Endometrial microvascular endothelial cells (primary cell): ENCODE measurements at regions not wholly inside any gene's neighbourhood (a gene's known extent, or its start where the extent isn't known, plus 50 kb on each side); places are given as distances from the start of the nearest gene placed in this dataset.
"Not testable (repeated sequence)": the region's sequence is repeated elsewhere in the genome, so short reads cannot be mapped to it uniquely, and the experiment has no call there.

Experiments used
- in situ Hi-C: cut with HindIII; loops from 2 replicates; pipeline ENCODE4 v1.10.0; 2017; ENCODE audit warnings: low sequenced_read_pairs, low pct_unique_long_range_greater_than_20kb; ENCODE audit errors: inconsistent ontology term

GRCh38 chr6:112877134-112878100 lies 530.3 kb downstream of the RFPL4B start:
- in situ Hi-C loops: no loop called here

- in situ Hi-C loops: no loop called here
Observed at GRCh38 chr6:112879920-112880413, 532.8 kb downstream of the RFPL4B start.

- in situ Hi-C loops: no loop called here
Observed at GRCh38 chr6:112881027-112881426, 533.9 kb downstream of the RFPL4B start.

GRCh38 chr6:112881828-112882780 lies 535.0 kb downstream of the RFPL4B start:
- in situ Hi-C loops: no loop called here

- in situ Hi-C loops: no loop called here
Observed at GRCh38 chr6:112883095-112883494, 536.0 kb downstream of the RFPL4B start.

GRCh38 chr6:112886415-112886814 lies 539.3 kb downstream of the RFPL4B start:
- in situ Hi-C loops: no loop called here

- in situ Hi-C loops: not testable (repeated sequence)
Observed at GRCh38 chr6:112887424-112887823, 540.3 kb downstream of the RFPL4B start.

GRCh38 chr6:112899541-112899940 lies 552.4 kb downstream of the RFPL4B start:
- in situ Hi-C loops: no loop called here

GRCh38 chr6:112903361-112903760 lies 556.2 kb downstream of the RFPL4B start:
- in situ Hi-C loops: no loop called here

GRCh38 chr6:112906726-112907125 lies 559.6 kb downstream of the RFPL4B start:
- in situ Hi-C loops: no loop called here

GRCh38 chr6:112909781-112910180 lies 562.7 kb downstream of the RFPL4B start:
- in situ Hi-C loops: no loop called here

GRCh38 chr6:112910256-112910655 lies 563.1 kb downstream of the RFPL4B start:
- in situ Hi-C loops: no loop called here

- in situ Hi-C loops: no loop called here
Observed at GRCh38 chr6:112911959-112912358, 564.8 kb downstream of the RFPL4B start.

GRCh38 chr6:112912416-112913101 lies 565.4 kb downstream of the RFPL4B start:
- in situ Hi-C loops: no loop called here

- in situ Hi-C loops: not testable (repeated sequence)
Observed at GRCh38 chr6:112919744-112920143, 572.6 kb downstream of the RFPL4B start.

- in situ Hi-C loops: no loop called here
Observed at GRCh38 chr6:112920994-112921393, 573.9 kb downstream of the RFPL4B start.

GRCh38 chr6:112923940-112924587 lies 576.9 kb downstream of the RFPL4B start:
- in situ Hi-C loops: no loop called here

GRCh38 chr6:112925702-112926101 lies 578.6 kb downstream of the RFPL4B start:
- in situ Hi-C loops: no loop called here
